ENCODE measurements at regions not wholly inside any gene's neighbourhood (a gene's known extent, or its start where the extent isn't known, plus 50 kb on each side); places are given as distances from the start of the nearest gene placed in this dataset.

- no peak overlapping the region for H3K4me3 ChIP-seq (ENCODE audit: low read depth, low read length)
- no peak for DNase-seq (ENCODE audit: low read depth)
- TF ChIP-seq, protein P1, sequence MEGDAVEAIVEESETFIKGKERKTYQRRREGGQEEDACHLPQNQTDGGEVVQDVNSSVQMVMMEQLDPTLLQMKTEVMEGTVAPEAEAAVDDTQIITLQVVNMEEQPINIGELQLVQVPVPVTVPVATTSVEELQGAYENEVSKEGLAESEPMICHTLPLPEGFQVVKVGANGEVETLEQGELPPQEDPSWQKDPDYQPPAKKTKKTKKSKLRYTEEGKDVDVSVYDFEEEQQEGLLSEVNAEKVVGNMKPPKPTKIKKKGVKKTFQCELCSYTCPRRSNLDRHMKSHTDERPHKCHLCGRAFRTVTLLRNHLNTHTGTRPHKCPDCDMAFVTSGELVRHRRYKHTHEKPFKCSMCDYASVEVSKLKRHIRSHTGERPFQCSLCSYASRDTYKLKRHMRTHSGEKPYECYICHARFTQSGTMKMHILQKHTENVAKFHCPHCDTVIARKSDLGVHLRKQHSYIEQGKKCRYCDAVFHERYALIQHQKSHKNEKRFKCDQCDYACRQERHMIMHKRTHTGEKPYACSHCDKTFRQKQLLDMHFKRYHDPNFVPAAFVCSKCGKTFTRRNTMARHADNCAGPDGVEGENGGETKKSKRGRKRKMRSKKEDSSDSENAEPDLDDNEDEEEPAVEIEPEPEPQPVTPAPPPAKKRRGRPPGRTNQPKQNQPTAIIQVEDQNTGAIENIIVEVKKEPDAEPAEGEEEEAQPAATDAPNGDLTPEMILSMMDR (conservative IDR thresholded peaks at IDR 0.05; ENCODE audit: low read depth, low read length), result no peak
These were observed 188.1 kb downstream of the TMEM18 start for GRCh38 chr2:489084-489483.

DNA sequence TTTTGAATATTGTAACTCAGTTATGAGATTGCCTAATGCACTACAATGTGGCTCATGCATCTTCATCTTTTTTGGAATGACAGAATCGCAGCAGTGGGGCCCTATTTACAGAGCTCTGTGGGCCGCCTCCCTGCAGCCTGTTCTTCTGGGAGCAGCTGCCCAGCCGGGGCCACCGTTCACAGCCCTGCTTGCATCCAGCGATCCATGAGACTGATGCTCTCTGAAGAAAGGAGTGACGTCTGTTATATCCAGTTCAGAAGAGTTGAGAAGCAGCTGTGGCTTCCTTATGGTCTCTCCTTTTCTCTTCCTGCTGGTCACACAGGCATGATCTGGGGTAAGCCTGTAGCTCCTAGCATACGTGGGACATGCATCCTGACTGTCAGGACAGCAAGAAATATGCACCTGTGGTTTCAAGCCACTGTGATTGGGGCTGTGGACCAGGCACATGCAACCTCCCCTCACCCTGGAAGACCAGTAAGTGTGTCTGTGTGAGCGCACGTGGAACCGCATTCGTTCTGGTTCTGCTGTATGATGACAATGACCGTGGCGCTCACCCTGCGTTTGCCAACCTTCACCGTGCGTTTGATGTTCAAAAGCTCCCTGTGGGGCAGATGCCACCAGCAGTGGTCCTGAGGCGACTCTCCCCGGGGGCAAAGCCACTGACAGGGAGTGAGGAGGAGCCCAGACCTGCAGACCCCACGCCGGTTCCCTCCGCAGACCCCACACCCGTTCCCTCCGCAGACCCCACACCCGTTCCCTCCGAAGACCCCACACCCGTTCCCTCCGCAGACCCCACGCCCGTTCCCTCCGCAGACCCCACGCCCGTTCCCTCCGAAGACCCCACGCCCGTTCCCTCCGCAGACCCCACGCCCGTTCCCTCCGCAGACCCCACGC lies 189.8 kb downstream of the TMEM18 start:
- DNase-seq (ENCODE audit: low read depth), result no peak
- H3K4me3 ChIP-seq (ENCODE audit: low read depth, low read length), result no peak overlapping the region
- TF ChIP-seq, protein P1 (conservative IDR thresholded peaks at IDR 0.05; ENCODE audit: low read depth, low read length), result no peak

GRCh38 chr2:486371-486770 lies 190.8 kb downstream of the TMEM18 start:
- TF ChIP-seq, protein P1 (conservative IDR thresholded peaks at IDR 0.05; ENCODE audit: low read depth, low read length), result no peak
- H3K4me3 ChIP-seq (ENCODE audit: low read depth, low read length), result no peak overlapping the region
- no peak for DNase-seq (ENCODE audit: low read depth)

DNA sequence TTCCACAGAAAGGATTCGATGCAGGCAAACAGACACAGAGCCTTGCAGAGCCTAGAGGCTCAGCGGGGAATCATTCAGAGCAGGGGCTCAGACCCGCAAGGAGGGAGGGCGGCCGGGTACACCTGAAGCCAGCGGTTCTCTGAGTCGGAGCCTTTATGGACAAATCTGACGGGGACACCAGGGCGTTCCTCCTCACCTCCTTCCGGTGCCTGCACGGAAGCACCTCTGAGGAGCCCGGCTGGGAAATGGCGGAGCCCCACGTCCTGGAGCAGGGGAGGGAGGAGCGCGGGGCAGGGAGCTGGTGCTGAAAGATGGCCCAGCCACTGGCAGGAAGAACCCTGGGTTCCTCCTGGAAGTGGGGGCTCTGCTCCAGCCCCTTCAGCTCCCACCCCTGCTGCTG lies 193.5 kb upstream of the ALKAL2 start:
- DNase-seq (ENCODE audit: low read depth), result no peak
- TF ChIP-seq, protein P1 (conservative IDR thresholded peaks at IDR 0.05; ENCODE audit: low read depth, low read length), result no peak
- no peak overlapping the region for H3K4me3 ChIP-seq (ENCODE audit: low read depth, low read length)

GRCh38 chr2:479490-480176 lies 191.7 kb upstream of the ALKAL2 start:
- peak; percentile 3 for DNase-seq (ENCODE audit: low read depth)
- TF ChIP-seq, protein P1 (conservative IDR thresholded peaks at IDR 0.05; ENCODE audit: low read depth, low read length), result no peak
- no peak overlapping the region for H3K4me3 ChIP-seq (ENCODE audit: low read depth, low read length)

DNA sequence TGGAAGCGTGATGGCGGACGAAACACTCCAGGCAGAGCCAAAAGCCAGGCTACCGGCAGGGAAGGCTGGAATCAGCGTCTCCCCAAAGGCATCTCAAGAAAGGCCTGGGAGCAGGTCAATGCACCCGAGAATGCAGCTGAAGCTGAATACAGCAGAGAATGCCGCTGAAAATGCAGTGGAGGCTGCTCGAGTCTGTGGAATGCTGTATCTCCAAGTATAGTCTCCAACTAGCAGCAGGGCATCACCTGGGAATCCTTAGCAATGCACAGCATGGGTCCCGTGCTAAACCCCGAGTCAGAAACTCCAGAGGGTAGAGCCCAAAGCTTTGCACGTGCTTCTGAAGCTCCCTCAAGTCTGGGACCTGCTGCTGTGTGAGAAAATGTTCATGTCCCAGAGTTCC lies 191.1 kb upstream of the ALKAL2 start:
- TF ChIP-seq, protein P1 (conservative IDR thresholded peaks at IDR 0.05; ENCODE audit: low read depth, low read length), result no peak
- H3K4me3 ChIP-seq (ENCODE audit: low read depth, low read length), result no peak overlapping the region
- no peak for DNase-seq (ENCODE audit: low read depth)

Measured in choroid plexus epithelial cell (primary cell).